A549 (cell line): ENCODE measurements at regions not wholly inside any gene's neighbourhood (a gene's known extent, or its start where the extent isn't known, plus 50 kb on each side); places are given as distances from the start of the nearest gene placed in this dataset.

Experiments used
- ATAC-seq, 2 experiments: fragments of 200-7000 bp in 1 of 2; fragments of >200 bp in 1 of 2; cut with Nextera tagmentation in 1 of 2; cut with Tn5 transposase in 1 of 2; 3 replicates each; pipeline versions ENCODE4 v1.8.0 to v1.9.1; 2018 to 2020; ENCODE audit warnings: mild to moderate bottlenecking in 1 of 2, moderate library complexity in 1 of 2
- CTCF ChIA-PET: fragments of 300-600 bp; sonication (Branson Sonifier 250); formaldehyde crosslinking; extraction: SDS; loops from one replicate; lab custom pipeline; 2021; ENCODE audit warnings: antibody characterized with exemption, inconsistent platforms; lab: Yijun Ruan, JAX
- POLR2A ChIA-PET: fragments of 350-600 bp; formaldehyde crosslinking; extraction: SDS; loops from one replicate; lab custom pipeline; 2021; ENCODE audit warnings: antibody characterized with exemption, inconsistent platforms; lab: Yijun Ruan, JAX
- DNase-seq, 2 experiments: peaks; one replicate each; pipeline versions ENCODE4 v3.0.0 to v3.0.0-alpha.2; 2011 to 2016; ENCODE audit warnings: low read depth in 1 of 2, low spot score in 1 of 2
- FAIRE-seq: peaks from 2 replicates; lab custom pipeline; 2011; peaks lifted over from hg19 to GRCh38; lab: Jason Lieb, UNC
- H3K27ac ChIP-seq, 2 experiments: fragments of >200 bp; sonication (Bioruptor Twin); formaldehyde crosslinking; 3 replicates each; pipeline ENCODE4 v1.5.1; 2016 to 2017
- H3K4me1 ChIP-seq: fragments of >200 bp; sonication (Bioruptor Twin); formaldehyde crosslinking; 3 replicates; pipeline ENCODE4 v1.6.1; 2016
- H3K4me2 ChIP-seq: fragments of >200 bp; sonication (Bioruptor Twin); formaldehyde crosslinking; 3 replicates; pipeline ENCODE4 v1.6.1; 2016
- H3K4me3 ChIP-seq: fragments of >200 bp; sonication (Bioruptor Twin); formaldehyde crosslinking; 3 replicates; pipeline ENCODE4 v1.5.1; 2016
- H3K9me3 ChIP-seq: fragments of >200 bp; sonication (Bioruptor Twin); formaldehyde crosslinking; 3 replicates; pipeline ENCODE4 v1.6.1; 2016
- ATOH8 ChIP-seq: fragments of 250-450 bp; sonication (Bioruptor Pico); IDR thresholded peaks from 2 replicates; pipeline ENCODE4 v1.5.0; 2020; ENCODE audit warnings: low read depth, mild to moderate bottlenecking, moderate library complexity
- BCL3 ChIP-seq: fragments of >200 bp; sonication (Bioruptor Twin); formaldehyde crosslinking; IDR thresholded peaks from 3 replicates; pipeline ENCODE4 v1.6.1; 2016
- CHD2 ChIP-seq: fragments of 150-350 bp; IDR thresholded peaks from 2 replicates; pipeline ENCODE4 v1.6.1; 2014; ENCODE audit warnings: low read length; ENCODE audit not compliant: partially characterized antibody
- CHD4 ChIP-seq: fragments of 200-600 bp; sonication (generic); IDR thresholded peaks from 2 replicates; pipeline ENCODE4 v1.6.1; 2016; ENCODE audit warnings: antibody characterized with exemption, mild to moderate bottlenecking, borderline replicate concordance
- E2F6 ChIP-seq: IDR thresholded peaks from 2 replicates; pipeline ENCODE4 v1.6.1; 2012; ENCODE audit warnings: low read depth, borderline replicate concordance
- EHF ChIP-seq: fragments of 250-450 bp; sonication (Bioruptor Pico); IDR thresholded peaks from 2 replicates; pipeline ENCODE4 v1.5.0; 2020; ENCODE audit warnings: mild to moderate bottlenecking
- FOXS1 ChIP-seq: fragments of 250-450 bp; sonication (Bioruptor Pico); IDR thresholded peaks from 2 replicates; pipeline ENCODE4 v1.5.0; 2020; ENCODE audit warnings: mild to moderate bottlenecking, moderate library complexity
- GATA3 ChIP-seq: IDR thresholded peaks from 2 replicates; pipeline ENCODE4 v1.6.1; 2012; ENCODE audit warnings: borderline replicate concordance
- HES2 ChIP-seq: fragments of >200 bp; sonication (Bioruptor Twin); formaldehyde crosslinking; IDR thresholded peaks from 2 replicates; pipeline ENCODE4 v1.6.1; 2016
- HOXA7 ChIP-seq: fragments of 250-450 bp; sonication (Bioruptor Pico); IDR thresholded peaks from 2 replicates; pipeline ENCODE4 v1.5.0; 2020; ENCODE audit warnings: mild to moderate bottlenecking, moderate library complexity
- HOXB5 ChIP-seq: fragments of 250-450 bp; sonication (Bioruptor Pico); IDR thresholded peaks from 2 replicates; pipeline ENCODE4 v1.5.0; 2020; ENCODE audit warnings: mild to moderate bottlenecking, moderate library complexity
- NPAS2 ChIP-seq: fragments of 250-450 bp; sonication (Bioruptor Pico); IDR thresholded peaks from 2 replicates; pipeline ENCODE4 v1.8.0; 2022; ENCODE audit warnings: mild to moderate bottlenecking, moderate library complexity, borderline replicate concordance
- POLR2A ChIP-seq: IDR thresholded peaks from 2 replicates; pipeline ENCODE4 v1.6.1; 2012; ENCODE audit warnings: mild to moderate bottlenecking, low read length
- RAD21 ChIP-seq, 2 experiments: fragments of >200 bp in 1 of 2; sonication (Bioruptor Twin) in 1 of 2; formaldehyde crosslinking in 1 of 2; IDR thresholded peaks in 1 of 2; conservative IDR thresholded peaks in 1 of 2; 2 replicates in 1 of 2; 3 replicates in 1 of 2; pipeline ENCODE4 v1.6.1; 2012 to 2018; ENCODE audit warnings: inconsistent platforms in 1 of 2
- RNF2 ChIP-seq: fragments of 200-600 bp; sonication (generic); IDR thresholded peaks from 2 replicates; pipeline ENCODE4 v1.6.1; 2016; ENCODE audit warnings: low read depth, mild to moderate bottlenecking, antibody characterized with exemption, moderate library complexity, borderline replicate concordance
- SMC3 ChIP-seq: fragments of >200 bp; sonication (Bioruptor Twin); formaldehyde crosslinking; IDR thresholded peaks from 3 replicates; pipeline ENCODE4 v1.6.1; 2018; ENCODE audit warnings: inconsistent platforms
- TFCP2L1 ChIP-seq: fragments of 250-450 bp; sonication (Bioruptor Pico); IDR thresholded peaks from 2 replicates; pipeline ENCODE4 v1.5.0; 2021; ENCODE audit warnings: mild to moderate bottlenecking
- ZNF302 ChIP-seq: fragments of 250-450 bp; sonication (Bioruptor Pico); IDR thresholded peaks from 2 replicates; pipeline ENCODE4 v1.9.0; 2021; ENCODE audit warnings: inconsistent platforms, mild to moderate bottlenecking, moderate library complexity
- ZSCAN20 ChIP-seq: fragments of 250-450 bp; sonication (Bioruptor Pico); IDR thresholded peaks from 2 replicates; pipeline ENCODE4 v1.8.0; 2022; ENCODE audit warnings: mild to moderate bottlenecking, moderate library complexity
- WGBS: methylation state at CpG from one replicate; pipeline ENCODE4 v1.1.6; 2017; ENCODE audit errors: missing lambda C conversion rate; 5-methylcytosine and 5-hydroxymethylcytosine counted together

- 35% methylated on average over 4 of the region's 4 CpGs for WGBS
- Histone ChIP-seq H3K4me3 (no peak overlapping the region), H3K27ac (no peak overlapping the region; a peak in 1 of 6 replicates), H3K9me3 (no peaks in the 10 kb centered on the region; the same call in 2 of the 3 replicates), H3K4me1 (no peaks in the 10 kb centered on the region), H3K4me2 (no peak overlapping the region)
- ChIA-PET CTCF (no interaction called here), POLR2A (no interaction called here)
- FAIRE-seq, result no peak
- TF ChIP-seq BCL3, result no peak
- TF ChIP-seq CHD2, result no peak
- TF ChIP-seq HOXB5 (CRISPR knock-in tag), result no peak
- TF ChIP-seq ATOH8 (CRISPR knock-in tag), result no peak
- TF ChIP-seq ZSCAN20 (CRISPR knock-in tag), result no peak
- no peak for TF ChIP-seq HOXA7 (CRISPR knock-in tag)
- DNase-seq, result no peak
- no peak for ATAC-seq
Observed at GRCh38 chr4:100041646-100042045, 91.6 kb upstream of the H2AZ1 start.

GRCh38 chr4:100034023-100034664, 84.1 kb upstream of the H2AZ1 start:
- WGBS, result 15% methylated on average over 2 of the region's 2 CpGs
- H3K27ac ChIP-seq, result no peak overlapping the region
- H3K9me3 ChIP-seq, result no peaks in the 10 kb centered on the region; the same call in 2 of the 3 replicates
- H3K4me1 ChIP-seq, result no peaks in the 10 kb centered on the region
- no peak for DNase-seq
- POLR2A ChIA-PET, result no interaction called here
- ATAC-seq, result no peak
- FAIRE-seq, result no peak
- no peak overlapping the region for H3K4me3 ChIP-seq
- TF ChIP-seq GATA3 (no peak), HES2 (no peak), NPAS2 (CRISPR knock-in tag) (no peak), RNF2 (no peak), E2F6 (no peak), SMC3 (no peak), FOXS1 (CRISPR knock-in tag) (no peak), ZNF302 (CRISPR knock-in tag) (no peak)
- CTCF ChIA-PET, result interaction anchor here (0.9 kb wide), 1 partner anchor 36 kb away, joined by 3 read pairs; no protein-coding TSS in a partner anchor
- H3K4me2 ChIP-seq, result no peak overlapping the region

GRCh38 chr4:100026066-100026465, 76.0 kb upstream of the H2AZ1 start:
- TF ChIP-seq POLR2A (no peak), RAD21 (conservative IDR thresholded peaks at IDR 0.05 in 1 of 2, IDR thresholded peaks at IDR 0.05 in 1 of 2) (no peak), CHD4 (no peak), TFCP2L1 (CRISPR knock-in tag) (no peak), EHF (CRISPR knock-in tag) (no peak)
- H3K9me3 ChIP-seq, result no peaks in the 10 kb centered on the region
- ChIA-PET POLR2A (no interaction called here), CTCF (no interaction called here)
- no peak for ATAC-seq
- WGBS, result 46% methylated on average over 5 of the region's 5 CpGs
- no peak overlapping the region for H3K27ac ChIP-seq
- no peak overlapping the region for H3K4me3 ChIP-seq
- no peak for DNase-seq
- H3K4me1 ChIP-seq, result no peaks in the 10 kb centered on the region
- FAIRE-seq, result no peak
- H3K4me2 ChIP-seq, result no peak overlapping the region
